HG03135 (cell line): ENCODE measurements at regions not wholly inside any gene's neighbourhood (a gene's known extent, or its start where the extent isn't known, plus 50 kb on each side); places are given as distances from the start of the nearest gene placed in this dataset.

Source experiments
- ATAC-seq: cut with Tn5 transposase; IDR thresholded peaks from one replicate; pipeline ENCODE4 v1.9.1; 2021; ENCODE audit warnings: mild to moderate bottlenecking, moderate library complexity; ENCODE audit not compliant: unreplicated experiment

DNA sequence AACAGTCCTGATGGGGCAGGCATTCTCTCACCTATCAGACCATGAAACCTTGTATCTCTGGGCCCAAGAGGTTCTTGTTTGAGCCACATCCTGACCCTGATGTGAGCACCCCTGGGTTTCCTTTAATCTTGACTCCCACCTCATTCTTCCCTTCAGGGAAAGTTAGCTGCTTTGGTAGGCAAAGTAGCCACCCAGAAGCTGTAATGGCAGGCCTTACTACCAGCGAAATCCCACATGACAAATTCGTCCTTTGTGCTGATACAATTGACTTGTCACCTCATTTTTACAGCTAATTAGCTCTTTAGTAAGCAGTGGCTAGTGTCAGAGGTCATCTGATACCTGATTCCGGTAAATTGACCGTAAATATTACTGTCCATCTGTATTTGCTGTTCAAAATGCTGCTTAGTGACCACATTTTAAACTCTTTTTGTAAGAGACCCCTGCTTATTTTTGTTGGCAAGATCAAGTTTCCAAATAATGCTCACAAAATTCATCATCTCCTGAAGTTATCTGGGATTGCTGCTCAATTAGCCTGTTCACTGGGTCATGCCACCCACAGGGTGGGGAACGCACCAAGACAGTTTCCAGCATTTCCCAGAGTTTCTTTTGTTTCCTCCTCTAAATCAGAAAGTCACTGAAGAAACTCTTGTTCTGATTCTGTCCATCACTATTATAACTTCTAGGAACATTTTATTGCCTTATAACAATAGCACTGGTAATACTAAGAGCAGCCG, 329.7 kb downstream of the GPAT3 start:
- no peak for ATAC-seq

DNA sequence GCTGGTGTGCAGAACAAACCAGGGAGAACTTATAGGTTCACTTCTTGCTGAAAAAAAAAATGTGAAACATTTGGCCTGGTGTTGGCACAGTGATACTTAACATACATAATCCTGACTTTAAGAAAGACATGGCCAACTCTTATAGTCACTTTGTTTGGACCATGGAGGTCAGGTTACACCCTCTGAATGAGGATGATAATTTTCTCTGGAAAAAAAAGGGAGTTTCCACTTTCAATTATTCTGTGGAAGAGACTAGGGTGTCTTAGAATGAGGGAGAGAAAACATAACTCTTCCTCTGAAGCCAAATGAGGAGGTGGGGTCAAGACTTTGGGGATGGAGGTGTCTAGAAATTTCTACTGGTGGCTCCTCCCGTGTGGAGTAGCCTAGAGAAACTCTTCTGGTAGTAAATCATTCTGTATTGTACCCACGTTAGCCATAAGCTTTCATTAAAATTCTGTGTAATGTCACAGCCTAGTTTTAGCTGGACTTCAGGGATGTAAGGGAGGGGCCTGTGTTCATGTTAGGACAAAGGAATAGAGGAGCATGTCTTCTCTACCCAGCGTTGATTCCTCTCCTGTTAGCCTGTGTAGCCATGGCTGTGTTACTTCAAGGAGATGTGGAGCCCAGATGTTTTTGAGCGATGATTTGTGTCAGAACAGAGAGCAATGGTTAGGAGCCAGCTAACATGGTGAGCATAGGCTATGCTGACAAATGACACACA, 328.3 kb downstream of the GPAT3 start:
- ATAC-seq, result no peak

DNA sequence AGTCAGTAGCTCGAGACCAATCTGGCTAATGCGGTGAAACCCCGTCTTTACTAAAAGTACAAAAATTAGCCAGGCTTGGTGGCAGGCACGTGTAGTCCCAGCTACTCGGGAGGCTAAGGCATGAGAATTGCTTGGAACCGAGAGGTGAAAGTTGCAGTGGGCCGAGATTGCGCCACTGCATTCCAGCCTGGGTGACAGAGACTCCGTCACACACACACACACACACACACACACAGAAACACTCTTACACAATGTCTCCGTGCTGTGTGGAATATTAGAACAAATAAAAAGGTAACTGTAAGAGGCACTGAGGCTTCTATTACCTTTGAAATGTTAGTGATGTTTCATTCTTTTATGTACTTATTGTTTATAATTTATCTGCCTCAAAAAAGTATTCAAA, 326.6 kb downstream of the GPAT3 start:
- no peak for ATAC-seq

DNA sequence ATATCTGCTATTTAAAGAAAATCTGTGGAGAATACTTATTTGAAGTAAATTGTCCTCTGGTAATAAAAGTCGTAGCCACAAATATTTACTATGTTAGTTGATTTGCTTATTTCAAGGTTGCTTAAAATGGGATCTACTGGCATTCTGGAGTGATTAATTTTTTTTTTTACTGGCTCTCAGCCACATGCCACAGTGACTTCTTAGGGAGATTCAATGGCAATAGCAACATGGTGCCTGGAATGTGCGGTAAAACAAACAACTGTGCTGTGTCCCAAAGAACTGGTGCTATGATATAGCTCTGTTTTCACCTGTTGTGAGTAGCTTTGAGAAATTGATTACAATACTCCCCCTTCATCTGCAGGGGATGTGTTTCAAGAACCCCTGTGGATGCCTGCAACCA, 324.3 kb downstream of the GPAT3 start:
- ATAC-seq, result no peak

DNA sequence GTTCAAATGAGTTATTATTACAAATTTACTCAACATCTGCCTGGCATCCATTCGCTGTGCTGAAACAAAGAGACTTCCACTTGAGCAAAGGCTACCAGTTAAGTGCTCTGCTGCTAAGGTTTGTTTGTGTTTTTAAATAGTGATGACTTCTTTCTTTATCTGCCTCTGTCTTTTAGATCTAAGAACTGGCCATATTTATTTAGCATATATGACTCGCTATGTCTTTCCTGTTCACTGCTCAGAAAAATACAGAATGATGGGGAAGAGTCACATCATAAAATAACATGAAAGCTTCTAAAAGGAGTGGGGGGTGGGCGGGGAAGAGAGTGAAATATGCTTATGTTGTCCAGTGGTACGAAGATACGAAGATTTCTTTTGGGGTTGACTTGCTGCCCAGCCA, 322.2 kb downstream of the GPAT3 start:
- ATAC-seq, result no peak

DNA sequence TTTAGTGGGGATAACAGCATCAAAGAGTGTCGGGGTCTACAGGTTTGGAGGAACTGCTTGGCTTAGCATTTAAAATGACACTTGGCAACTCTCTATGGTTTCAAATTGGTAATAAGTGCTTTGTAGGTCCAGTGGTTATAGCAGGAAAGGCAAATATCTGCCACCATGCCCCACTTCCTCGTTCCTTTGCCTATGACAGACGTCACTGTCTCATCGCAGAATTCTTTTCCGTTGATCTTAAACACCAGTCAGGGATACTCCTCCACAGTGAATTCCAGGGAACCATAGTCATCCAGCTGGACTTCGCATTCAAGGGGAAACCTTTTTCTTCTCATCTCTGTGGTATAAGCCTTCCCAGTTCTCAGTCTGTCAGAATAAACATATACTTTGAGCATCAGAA, 319.1 kb downstream of the GPAT3 start:
- ATAC-seq, result no peak

DNA sequence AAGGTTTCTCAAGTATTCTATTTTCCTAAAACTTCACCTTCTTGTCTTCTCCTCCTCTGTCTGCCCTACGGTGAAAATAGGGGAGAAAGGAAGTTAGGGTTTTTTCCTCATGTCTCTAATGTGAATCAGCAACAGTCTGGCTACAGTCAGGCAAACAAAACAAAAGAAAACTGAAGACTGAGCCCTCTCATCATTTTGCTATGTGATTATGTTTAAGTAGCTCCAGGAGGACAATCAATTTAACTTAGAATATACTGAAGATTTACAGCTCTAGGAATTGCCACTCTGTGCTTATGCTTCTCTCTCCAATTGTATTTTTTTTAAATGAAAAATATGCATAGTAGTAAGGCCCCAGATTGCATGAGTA, 316.2 kb downstream of the GPAT3 start:
- no peak for ATAC-seq

DNA sequence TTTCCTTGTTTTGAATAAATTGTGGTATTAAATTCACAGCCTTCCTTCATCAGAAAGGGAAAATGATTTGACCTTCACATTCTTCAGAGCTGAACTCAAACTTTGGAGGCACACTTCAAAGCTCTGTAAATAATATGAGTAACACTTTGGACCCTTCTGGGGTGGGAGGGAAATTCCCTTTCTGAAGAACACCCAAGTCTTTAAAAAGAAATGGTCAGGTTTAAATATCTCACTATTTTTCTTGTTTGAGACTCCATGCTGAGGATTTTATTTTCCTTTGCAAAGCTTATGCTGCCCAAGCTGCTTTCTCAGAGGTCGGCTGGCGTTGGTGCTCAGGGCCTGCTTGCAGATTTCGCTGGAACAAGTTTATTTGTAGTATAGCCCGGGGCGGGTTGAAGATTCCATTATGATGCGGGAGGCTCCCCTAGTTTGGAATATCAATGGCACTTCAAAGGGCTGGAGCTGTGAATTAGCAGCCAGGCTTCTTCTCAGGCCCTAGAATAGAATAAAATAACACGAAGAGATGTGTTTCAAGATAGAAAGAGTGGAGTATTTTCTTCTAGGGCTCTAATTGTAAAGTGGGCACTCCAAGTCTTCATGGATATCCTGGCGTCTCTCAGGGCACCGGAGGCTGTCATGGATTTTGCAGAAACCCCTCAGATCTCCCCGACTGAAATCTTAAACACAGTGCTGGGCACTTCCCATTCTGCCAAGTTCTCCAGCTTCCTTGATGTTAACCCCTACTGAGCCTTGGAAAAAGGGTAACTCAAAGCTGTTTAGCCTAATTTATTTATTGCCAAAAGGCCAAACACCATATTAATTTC, 315.6 kb downstream of the GPAT3 start:
- no peak for ATAC-seq

DNA sequence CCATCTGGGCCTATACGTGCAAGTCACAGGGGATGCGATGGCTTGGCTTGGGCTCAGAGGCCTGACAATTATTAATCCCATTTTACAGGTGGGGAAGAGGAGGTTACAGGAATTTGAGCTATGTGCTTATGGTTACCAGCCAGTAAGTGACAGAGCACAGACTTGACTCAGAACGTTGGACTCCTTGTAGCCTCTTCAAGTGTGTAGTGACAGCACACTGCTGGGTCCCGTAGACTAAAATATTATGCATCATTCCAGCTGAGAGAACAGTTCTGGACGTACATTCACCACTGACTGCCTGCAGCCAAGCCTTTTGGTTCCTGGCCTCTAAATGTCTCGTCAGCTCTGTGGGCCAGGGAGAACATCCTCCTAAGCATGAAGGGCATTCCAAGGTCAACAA, 314.5 kb downstream of the GPAT3 start:
- no peak for ATAC-seq

DNA sequence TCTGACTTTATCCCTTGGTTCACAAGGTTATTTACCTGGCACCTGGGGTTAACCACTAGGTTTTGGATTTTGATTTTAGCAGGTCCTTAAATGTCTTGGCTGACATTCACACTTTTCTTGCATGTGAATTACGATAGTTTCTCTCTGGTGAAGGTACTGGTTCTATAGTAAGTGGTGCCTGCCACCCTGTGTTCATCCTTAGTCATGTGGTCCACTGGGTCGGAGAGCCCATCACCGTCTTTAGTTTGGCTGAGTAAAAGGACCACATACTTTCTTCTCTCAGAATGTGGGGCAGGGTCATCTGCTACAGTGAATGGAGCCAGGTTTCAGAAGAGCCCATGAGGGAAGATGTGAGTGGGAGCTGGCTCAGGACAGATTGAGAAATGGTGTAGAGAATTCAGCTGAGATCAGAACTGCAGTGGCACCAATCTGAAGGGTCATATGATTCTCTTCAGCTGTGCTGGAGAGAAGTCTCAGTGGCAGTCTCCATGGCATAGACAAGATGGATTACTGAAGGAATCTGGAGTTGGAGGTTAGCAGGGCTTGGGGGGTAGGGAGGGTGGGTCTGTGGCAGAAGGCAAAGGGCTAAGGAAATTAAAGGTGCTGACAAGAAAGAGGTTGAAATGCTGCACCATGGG, 310.4 kb downstream of the GPAT3 start:
- ATAC-seq, result no peak

DNA sequence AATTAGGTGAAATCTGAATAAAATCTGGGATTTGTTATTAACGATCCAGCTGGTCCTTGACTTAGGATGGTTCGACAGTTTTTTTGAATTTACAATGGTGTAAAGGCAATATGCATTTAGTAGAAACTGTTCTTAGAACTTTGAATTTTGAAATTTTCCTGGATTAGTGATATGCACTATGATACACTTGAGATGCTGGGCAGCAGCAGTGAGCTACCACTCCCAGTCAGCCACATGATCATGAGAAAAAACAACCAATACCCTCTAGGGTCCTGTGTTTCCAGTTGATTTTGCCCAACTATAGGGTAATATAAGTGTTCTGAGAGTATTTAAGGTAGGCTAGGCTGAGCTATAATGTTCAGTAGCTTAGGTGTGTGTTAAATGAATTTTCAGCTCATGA, 303.7 kb downstream of the GPAT3 start:
- no peak for ATAC-seq

DNA sequence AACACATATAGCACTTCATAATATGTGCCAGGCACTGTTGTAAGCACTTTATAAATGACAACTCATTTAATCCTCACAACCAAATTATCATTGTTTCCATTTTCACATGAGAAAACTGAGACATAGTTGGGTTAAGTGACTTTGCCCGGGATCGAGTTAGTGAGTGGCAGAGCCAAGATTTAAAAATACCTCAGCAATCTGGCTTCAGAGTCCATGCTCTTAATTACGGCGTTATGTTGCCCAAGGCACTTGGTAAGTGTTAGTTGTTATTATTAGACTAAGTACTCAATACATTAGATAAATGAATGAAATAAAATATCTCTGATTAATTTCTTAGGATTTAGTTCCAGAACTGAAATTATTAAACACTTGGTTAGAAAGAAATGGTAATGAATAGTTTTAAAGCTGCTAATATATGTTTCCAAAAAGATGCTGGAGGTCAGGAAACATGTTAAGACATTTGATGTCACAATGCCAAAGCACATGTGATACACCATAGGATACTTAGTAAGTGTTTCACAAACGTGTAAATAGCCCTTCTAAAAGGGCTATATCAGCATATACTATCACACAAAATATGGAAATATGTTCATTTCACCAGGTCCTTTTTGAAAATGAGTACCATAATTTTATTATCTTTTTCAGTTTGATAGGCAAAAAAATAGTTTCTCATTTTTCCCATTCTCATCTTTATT, 301.9 kb downstream of the GPAT3 start:
- ATAC-seq, result no peak

DNA sequence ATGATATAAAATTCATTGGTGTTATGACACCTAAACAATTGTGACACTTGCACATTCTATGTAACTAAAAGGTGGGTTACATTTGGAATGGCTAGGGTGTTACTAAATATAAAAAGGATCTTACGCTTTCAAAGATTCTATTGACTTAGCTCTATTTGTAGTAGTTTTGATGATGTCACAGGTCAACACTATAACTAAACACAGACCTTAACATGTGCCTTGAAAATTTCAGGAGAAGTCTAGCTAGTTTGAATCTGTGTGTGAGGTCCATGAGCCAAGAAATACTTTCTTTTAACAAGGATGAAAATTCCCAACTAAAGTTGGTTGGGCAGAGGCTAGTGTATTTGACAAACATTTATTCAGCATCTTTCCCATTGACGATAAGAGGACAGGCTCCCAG, 298.0 kb downstream of the GPAT3 start:
- ATAC-seq, result no peak

DNA sequence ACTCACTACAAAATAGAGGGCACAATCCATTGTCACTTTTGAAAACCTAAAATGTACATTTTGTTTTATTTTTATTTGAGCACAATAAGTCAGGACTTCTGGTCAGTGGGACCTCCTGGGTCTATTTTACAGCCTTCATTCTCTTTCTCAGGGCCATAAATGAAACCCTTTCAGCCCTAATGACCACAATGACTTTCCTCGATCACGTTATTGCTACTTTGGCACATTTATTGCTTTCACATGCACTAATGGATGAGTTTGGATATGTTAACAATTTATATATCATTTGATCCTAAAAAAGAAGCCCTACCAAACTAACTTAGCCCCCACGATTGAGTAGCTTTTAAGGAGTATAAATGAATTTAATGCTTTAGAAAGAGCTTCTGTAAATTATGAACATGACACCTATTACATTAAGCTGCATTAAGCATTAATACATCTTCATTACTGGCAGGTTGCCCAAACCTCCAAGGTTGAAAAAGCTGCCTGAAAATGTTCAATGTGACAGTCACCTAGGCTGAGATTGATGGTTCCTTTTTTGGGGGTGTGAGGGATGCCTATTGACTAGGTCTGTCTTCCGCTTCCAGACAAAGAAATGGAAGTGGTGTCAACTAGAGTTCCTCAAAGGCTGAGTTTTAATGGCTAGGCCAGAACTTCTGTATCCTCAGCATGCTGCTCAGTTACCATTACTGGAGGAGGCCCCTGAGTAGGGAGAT, 296.4 kb downstream of the GPAT3 start:
- ATAC-seq, result no peak

DNA sequence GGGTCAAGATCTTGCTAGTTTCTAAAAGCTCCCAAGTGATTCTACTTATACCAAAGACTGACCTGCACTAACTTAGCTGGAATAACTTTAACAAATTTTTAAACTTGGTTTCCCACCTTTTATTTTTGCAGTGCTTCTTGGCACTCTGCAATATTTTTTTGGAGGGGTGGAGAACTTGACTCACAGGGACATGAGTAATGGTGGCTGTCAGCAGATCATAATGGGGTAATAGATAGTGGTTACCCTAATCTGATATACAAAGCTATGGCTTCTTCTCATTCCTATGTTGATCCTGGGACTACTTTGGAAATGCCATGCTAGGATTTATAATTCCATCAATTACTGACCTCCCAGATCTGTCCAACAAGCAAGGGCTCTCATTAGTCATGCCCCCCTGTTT, 295.7 kb downstream of the GPAT3 start:
- ATAC-seq, result no peak

DNA sequence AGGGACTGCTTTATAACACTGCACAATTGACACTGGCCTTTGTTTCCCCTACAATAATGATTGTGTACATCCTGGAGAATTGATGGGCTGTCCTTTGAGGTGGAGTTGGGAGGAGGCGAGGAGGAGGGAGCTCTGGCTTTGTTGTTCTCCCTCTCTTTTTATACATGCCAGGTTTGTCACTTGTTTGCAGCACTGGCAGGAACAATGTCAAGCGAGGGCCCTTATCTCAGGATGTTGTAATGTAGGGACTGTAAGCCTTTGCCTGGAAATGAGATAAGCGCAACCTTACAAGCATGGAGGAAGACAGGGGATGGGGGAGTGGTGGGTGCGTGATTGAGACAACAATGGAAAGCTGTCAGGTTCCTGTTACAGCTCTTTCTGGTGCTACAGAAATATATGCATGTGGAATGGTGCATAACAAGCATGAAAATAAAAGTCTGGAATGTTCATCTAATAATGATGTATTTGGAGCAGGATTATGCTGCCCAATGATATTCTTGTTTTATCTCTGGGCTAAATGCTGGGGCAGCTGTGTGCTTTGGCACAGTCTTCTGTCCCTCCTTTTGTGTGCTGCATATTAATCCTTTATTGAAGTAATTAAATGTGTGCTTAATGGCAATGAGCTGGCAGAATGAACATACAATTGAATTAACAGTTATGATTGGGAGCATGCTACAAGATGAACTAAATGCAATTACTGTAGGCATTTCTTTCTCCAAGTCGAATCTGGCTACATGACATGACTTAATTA, 294.4 kb downstream of the GPAT3 start:
- ATAC-seq, result no peak

DNA sequence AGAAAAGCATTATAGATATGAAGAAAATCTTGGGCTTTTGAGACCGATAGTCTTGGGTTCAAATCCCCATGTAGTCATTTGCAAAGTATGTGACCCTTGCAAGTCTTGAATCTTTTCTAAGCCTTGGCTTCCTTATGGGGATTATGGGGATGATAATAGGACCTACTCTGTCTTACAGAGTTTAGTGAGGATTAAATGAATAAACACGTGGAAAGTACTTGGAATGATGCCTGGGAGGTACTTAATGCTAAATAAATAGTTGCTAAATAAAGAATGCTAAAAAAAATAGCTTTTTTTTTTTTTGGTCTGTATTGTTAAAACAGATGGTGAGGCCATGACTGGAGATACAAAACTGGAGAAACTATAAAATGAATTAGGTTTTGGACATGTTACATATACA, 292.7 kb downstream of the GPAT3 start:
- ATAC-seq, result no peak

DNA sequence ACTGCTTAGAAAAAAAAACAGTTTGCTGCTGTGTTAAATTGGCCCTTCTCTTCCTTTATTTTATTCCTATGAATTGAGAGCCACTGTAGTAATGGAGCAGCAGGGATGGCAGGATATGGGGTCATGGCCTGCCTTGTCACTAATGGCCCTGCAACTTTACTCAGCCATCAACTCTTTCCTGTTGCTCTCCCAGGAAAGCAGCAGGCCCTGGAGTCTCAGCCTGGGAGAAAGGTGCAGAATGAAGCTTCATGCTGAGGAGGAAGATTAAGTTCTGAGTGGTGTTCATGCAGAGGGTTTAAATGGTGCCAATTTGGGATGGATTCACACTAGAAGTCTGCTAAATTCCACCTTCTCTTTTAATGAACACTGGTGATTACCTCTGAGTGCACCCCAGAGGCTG, 285.6 kb downstream of the GPAT3 start:
- ATAC-seq, result no peak

DNA sequence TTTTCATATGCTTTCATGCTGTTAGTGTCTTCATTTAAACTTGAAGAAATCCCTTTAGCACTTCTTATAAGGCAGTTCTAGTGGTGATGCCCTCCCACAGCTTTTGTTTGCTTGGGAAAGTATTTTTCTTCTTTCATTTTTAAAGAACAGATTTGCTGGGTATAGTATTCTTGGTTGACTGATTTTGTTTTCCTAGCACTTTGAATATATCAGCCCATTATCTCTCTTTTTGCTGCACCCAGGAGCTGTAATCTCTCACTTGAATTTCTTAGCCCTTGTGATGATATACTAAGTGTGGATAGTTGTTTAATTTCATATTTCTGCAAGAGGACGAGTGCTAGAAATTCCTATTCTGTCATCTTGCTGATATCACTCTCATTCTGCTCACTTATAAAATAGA, 283.7 kb downstream of the GPAT3 start:
- no peak for ATAC-seq

DNA sequence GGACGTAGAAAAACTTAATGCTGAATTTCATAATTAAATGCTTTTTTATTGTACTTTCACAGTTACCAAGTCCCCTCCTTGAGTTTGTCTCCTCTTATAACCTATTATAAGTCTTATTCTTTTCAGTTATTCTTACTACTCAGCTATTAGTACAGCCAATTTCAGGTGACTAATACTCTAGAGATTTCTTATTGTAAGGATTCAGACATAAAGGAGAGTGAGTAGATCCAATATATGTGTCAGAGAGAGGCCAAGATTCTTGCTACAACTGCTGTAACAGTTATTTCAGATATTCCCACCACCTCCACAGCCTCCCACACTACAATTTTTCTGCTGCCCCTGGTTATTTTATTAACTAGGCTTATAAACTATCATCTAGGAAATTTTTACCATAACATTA, 274.5 kb downstream of the GPAT3 start:
- ATAC-seq, result no peak
